Neural cell (in vitro differentiated cells): ENCODE measurements at regions not wholly inside any gene's neighbourhood (a gene's known extent, or its start where the extent isn't known, plus 50 kb on each side); places are given as distances from the start of the nearest gene placed in this dataset.

Source experiments
- CTCF ChIP-seq: fragments of 450-650 bp; IDR thresholded peaks from 2 replicates; pipeline ENCODE4 v1.5.1; 2014; ENCODE audit warnings: antibody characterized with exemption, mild to moderate bottlenecking, moderate library complexity; ENCODE audit not compliant: poor library complexity, severe bottlenecking
- EP300 ChIP-seq: fragments of 450-650 bp; conservative IDR thresholded peaks from 2 replicates; pipeline ENCODE4 v1.6.1; 2014; ENCODE audit warnings: antibody characterized with exemption, mild to moderate bottlenecking, moderate library complexity; ENCODE audit not compliant: poor library complexity, severe bottlenecking
- EZH2 ChIP-seq: fragments of 200-600, 300-800 bp; shearing (Covaris generic), sonication (generic); IDR thresholded peaks from 2 replicates; pipeline ENCODE4 v1.6.1; 2014; ENCODE audit warnings: antibody characterized with exemption, low read length, borderline replicate concordance, mild to moderate bottlenecking; ENCODE audit not compliant: insufficient read depth, poor library complexity, severe bottlenecking
- MXI1 ChIP-seq: fragments of 450-650 bp; conservative IDR thresholded peaks from 2 replicates; pipeline ENCODE4 v1.6.1; 2014; ENCODE audit warnings: antibody characterized with exemption, mild to moderate bottlenecking; ENCODE audit not compliant: poor library complexity, severe bottlenecking
- POLR2AphosphoS5 ChIP-seq: IDR thresholded peaks from 2 replicates; pipeline ENCODE4 v1.6.1; 2012
- RAD21 ChIP-seq: fragments of 450-650 bp; conservative IDR thresholded peaks from 2 replicates; pipeline ENCODE4 v1.6.1; 2014; ENCODE audit warnings: antibody characterized with exemption, mild to moderate bottlenecking, moderate library complexity
- SMC3 ChIP-seq: fragments of 450-650 bp; conservative IDR thresholded peaks from 2 replicates; pipeline ENCODE4 v1.6.1; 2014; ENCODE audit warnings: antibody characterized with exemption, mild to moderate bottlenecking, moderate library complexity; ENCODE audit not compliant: poor library complexity
- TF ChIP-seq, protein P1 (sequence below): IDR thresholded peaks from 2 replicates; pipeline ENCODE4 v1.6.1; 2012; ENCODE audit warnings: borderline replicate concordance

DNA sequence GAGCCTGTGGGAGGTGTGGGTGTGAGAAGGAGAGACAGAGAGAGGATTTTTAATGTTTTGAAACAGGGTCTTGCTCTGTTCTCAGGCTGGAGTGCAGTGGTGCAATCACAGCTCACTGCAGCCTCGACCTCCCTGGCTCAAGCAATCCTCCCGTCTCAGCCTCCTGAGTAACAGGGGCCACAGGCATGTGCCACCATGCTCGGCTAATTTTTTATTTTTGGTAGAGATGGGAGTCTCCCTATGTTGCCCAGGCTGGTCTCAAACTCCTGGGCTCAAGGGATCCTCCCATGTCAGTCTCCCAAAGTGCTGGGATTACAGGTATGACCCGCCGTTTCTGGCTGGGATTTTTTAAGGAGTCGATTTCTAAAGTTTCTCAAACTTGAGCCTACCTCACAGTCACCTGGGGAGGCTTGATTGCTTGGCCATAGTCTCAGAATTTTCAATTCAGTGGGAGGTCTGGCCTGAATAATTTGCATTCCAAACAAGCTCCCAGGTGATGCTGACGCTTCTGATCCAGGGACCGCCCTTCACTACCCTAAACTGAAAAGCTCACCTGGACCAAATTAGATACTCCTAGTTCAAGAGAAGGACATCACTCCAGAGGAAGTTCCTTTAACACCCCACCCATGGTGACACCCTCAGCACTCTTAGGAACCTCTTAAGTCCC, 70.8 kb upstream of the SLC1A4 start:
- TF ChIP-seq CTCF, result no peak
- no peak for TF ChIP-seq SMC3
- no peak for TF ChIP-seq RAD21
- TF ChIP-seq, protein P1, sequence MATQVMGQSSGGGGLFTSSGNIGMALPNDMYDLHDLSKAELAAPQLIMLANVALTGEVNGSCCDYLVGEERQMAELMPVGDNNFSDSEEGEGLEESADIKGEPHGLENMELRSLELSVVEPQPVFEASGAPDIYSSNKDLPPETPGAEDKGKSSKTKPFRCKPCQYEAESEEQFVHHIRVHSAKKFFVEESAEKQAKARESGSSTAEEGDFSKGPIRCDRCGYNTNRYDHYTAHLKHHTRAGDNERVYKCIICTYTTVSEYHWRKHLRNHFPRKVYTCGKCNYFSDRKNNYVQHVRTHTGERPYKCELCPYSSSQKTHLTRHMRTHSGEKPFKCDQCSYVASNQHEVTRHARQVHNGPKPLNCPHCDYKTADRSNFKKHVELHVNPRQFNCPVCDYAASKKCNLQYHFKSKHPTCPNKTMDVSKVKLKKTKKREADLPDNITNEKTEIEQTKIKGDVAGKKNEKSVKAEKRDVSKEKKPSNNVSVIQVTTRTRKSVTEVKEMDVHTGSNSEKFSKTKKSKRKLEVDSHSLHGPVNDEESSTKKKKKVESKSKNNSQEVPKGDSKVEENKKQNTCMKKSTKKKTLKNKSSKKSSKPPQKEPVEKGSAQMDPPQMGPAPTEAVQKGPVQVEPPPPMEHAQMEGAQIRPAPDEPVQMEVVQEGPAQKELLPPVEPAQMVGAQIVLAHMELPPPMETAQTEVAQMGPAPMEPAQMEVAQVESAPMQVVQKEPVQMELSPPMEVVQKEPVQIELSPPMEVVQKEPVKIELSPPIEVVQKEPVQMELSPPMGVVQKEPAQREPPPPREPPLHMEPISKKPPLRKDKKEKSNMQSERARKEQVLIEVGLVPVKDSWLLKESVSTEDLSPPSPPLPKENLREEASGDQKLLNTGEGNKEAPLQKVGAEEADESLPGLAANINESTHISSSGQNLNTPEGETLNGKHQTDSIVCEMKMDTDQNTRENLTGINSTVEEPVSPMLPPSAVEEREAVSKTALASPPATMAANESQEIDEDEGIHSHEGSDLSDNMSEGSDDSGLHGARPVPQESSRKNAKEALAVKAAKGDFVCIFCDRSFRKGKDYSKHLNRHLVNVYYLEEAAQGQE, result no peak
- no peak for TF ChIP-seq EZH2
- TF ChIP-seq EP300, result no peak
- no peak for TF ChIP-seq POLR2AphosphoS5
- no peak for TF ChIP-seq MXI1
